ENCODE measurements at regions not wholly inside any gene's neighbourhood (a gene's known extent, or its start where the extent isn't known, plus 50 kb on each side); places are given as distances from the start of the nearest gene placed in this dataset.

DNA sequence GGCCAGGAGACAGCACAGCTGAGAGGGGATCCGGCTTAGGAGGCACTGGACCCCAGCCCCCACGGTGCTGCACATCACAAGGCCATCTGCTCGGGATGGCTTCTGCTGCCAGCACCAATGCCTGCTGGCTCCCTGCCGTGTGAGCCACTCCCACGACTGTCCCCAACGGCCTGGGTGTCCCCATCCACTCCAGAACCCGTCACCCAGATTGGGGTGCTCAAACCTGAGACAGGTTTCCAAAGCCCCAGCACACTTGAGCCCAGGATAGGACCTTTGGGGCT is 102.4 kb downstream of the RFLNA start:
- TF ChIP-seq, protein P1, sequence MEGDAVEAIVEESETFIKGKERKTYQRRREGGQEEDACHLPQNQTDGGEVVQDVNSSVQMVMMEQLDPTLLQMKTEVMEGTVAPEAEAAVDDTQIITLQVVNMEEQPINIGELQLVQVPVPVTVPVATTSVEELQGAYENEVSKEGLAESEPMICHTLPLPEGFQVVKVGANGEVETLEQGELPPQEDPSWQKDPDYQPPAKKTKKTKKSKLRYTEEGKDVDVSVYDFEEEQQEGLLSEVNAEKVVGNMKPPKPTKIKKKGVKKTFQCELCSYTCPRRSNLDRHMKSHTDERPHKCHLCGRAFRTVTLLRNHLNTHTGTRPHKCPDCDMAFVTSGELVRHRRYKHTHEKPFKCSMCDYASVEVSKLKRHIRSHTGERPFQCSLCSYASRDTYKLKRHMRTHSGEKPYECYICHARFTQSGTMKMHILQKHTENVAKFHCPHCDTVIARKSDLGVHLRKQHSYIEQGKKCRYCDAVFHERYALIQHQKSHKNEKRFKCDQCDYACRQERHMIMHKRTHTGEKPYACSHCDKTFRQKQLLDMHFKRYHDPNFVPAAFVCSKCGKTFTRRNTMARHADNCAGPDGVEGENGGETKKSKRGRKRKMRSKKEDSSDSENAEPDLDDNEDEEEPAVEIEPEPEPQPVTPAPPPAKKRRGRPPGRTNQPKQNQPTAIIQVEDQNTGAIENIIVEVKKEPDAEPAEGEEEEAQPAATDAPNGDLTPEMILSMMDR (IDR thresholded peaks at IDR 0.05; ENCODE audit: low read depth, low read length), result no peak
- no peak for TF ChIP-seq EZH2phosphoT487 (IDR thresholded peaks at IDR 0.05; ENCODE audit: low read depth)

Measured in OCI-LY3 (cell line).